K562 (cell line): ENCODE measurements at regions not wholly inside any gene's neighbourhood (a gene's known extent, or its start where the extent isn't known, plus 50 kb on each side); places are given as distances from the start of the nearest gene placed in this dataset.

Source experiments
- ATAC-seq: fragments of 200-7000 bp; cut with Tn5 transposase; 3 replicates; pipeline ENCODE4 v1.9.1; 2020; ENCODE audit warnings: moderate library complexity
- BruUV-seq: library from RNA; stranded (reverse); fragments of 400-500 nt; replicated peaks from 2 replicates; lab custom pipeline; 2021; lab: Mats Ljungman, UMichigan
- CTCF ChIA-PET: fragments of 300-600 bp; formaldehyde crosslinking; extraction: SDS; loops from one replicate; lab custom pipeline; 2021; ENCODE audit warnings: low intra/inter-chr PET ratio; lab: Yijun Ruan, JAX
- POLR2A ChIA-PET: fragments of 300-600, 350-650 bp; sonication (Branson Sonifier 250); formaldehyde crosslinking; extraction: SDS; loops from one replicate; lab custom pipeline; 2021; ENCODE audit warnings: antibody characterized with exemption, inconsistent platforms; lab: Yijun Ruan, JAX
- DNase-seq, 4 experiments: peaks; one replicate each; pipeline versions ENCODE4 v3.0.0 to v3.0.0-alpha.2; 2011 to 2018; ENCODE audit warnings: low spot score in 3 of 4, mixed read lengths in 3 of 4; ENCODE audit errors: extremely low read depth in 1 of 4
- FAIRE-seq: peaks from 2 replicates; lab custom pipeline; 2011; peaks lifted over from hg19 to GRCh38; lab: Jason Lieb, UNC
- H2AFZ ChIP-seq: 2 replicates; pipeline ENCODE4 v1.6.0; 2011; ENCODE audit warnings: low read depth, low read length, control low read depth, inconsistent platforms
- H3K27ac ChIP-seq: fragments of 200-600 bp; 3 replicates; pipeline ENCODE4 v1.8.0; 2011; ENCODE audit warnings: low read depth, mild to moderate bottlenecking, control low read depth, inconsistent platforms, low read length, moderate library complexity, mixed read lengths; ENCODE audit errors: extremely low read depth
- H3K27me3 ChIP-seq, 2 experiments: fragments of 300-600 bp in 1 of 2; 2 replicates in 1 of 2; 3 replicates in 1 of 2; pipeline versions ENCODE4 v1.6.0 to v1.8.0; 2011; ENCODE audit warnings: inconsistent platforms in 2 of 2, low read length in 2 of 2, mild to moderate bottlenecking in 1 of 2, mixed read lengths in 1 of 2, moderate library complexity in 1 of 2; ENCODE audit not compliant: control insufficient read depth in 2 of 2, insufficient read depth in 2 of 2
- H3K36me3 ChIP-seq: fragments of 300-600 bp; 3 replicates; pipeline ENCODE4 v1.8.0; 2011; ENCODE audit warnings: mild to moderate bottlenecking, low read length, inconsistent platforms; ENCODE audit not compliant: control insufficient read depth, insufficient read depth
- H3K4me1 ChIP-seq, 2 experiments: fragments of 200-600 bp in 1 of 2; replicated peaks in 1 of 2; 2 replicates in 1 of 2; 3 replicates in 1 of 2; pipeline versions ENCODE4 v1.5.1 to v1.8.0; 2011; ENCODE audit warnings: inconsistent platforms in 2 of 2, low read length in 2 of 2, mild to moderate bottlenecking in 1 of 2, mixed read lengths in 1 of 2, moderate library complexity in 1 of 2; ENCODE audit not compliant: control insufficient read depth in 2 of 2, insufficient read depth in 2 of 2
- H3K4me2 ChIP-seq: 2 replicates; pipeline ENCODE4 v1.6.1; 2011; ENCODE audit warnings: low read length, control low read depth, inconsistent platforms, mixed read lengths; ENCODE audit not compliant: insufficient read depth
- H3K4me3 ChIP-seq: fragments of 200-600 bp; sonication (generic), shearing (Covaris generic); 2 replicates; pipeline ENCODE4 v1.5.1; 2016; ENCODE audit warnings: control low read depth, inconsistent platforms
- H3K79me2 ChIP-seq: fragments of 200-600 bp; 3 replicates; pipeline ENCODE4 v1.8.0; 2011; ENCODE audit warnings: low read length, inconsistent platforms; ENCODE audit not compliant: control insufficient read depth, insufficient read depth
- H3K9ac ChIP-seq, 2 experiments: 2 replicates each; pipeline versions ENCODE4 v1.6.0 to v1.6.1; 2011; ENCODE audit warnings: low read depth in 2 of 2, low read length in 2 of 2, control low read depth in 1 of 2, inconsistent platforms in 1 of 2, mild to moderate bottlenecking in 1 of 2, mixed read lengths in 1 of 2; ENCODE audit not compliant: insufficient read depth in 1 of 2
- H3K9me1 ChIP-seq: one replicate; pipeline ENCODE4 v1.6.0; 2011; ENCODE audit warnings: inconsistent platforms, mild to moderate bottlenecking, low read length, moderate library complexity; ENCODE audit not compliant: control insufficient read depth, insufficient read depth
- H3K9me3 ChIP-seq: replicated peaks from 2 replicates; pipeline ENCODE4 v1.5.1; 2011; ENCODE audit warnings: low read depth, low read length, inconsistent platforms; ENCODE audit not compliant: control insufficient read depth, insufficient read depth
- H4K20me1 ChIP-seq: replicated peaks from 2 replicates; pipeline ENCODE4 v1.6.1; 2011; ENCODE audit warnings: low read length, inconsistent platforms, mixed read lengths; ENCODE audit not compliant: control insufficient read depth, insufficient read depth
- CC2D1A ChIP-seq: fragments of 450-650 bp; IDR thresholded peaks from 2 replicates; pipeline ENCODE4 v1.6.1; 2017; ENCODE audit warnings: mild to moderate bottlenecking
- SMC3 ChIP-seq: conservative IDR thresholded peaks from 2 replicates; pipeline ENCODE4 v1.6.1; 2011; ENCODE audit warnings: low read depth, low read length, improper control_type of control experiment; ENCODE audit not compliant: insufficient read depth
- ZBTB7A ChIP-seq: IDR thresholded peaks from 2 replicates; pipeline ENCODE4 v1.6.1; 2011; ENCODE audit warnings: low read depth, mild to moderate bottlenecking, low read length, moderate library complexity, borderline replicate concordance; ENCODE audit not compliant: control insufficient read depth
- ZNF41 ChIP-seq: fragments of 250-450 bp; sonication (Bioruptor Pico); conservative IDR thresholded peaks from 2 replicates; pipeline ENCODE4 v1.4.0; 2020; ENCODE audit warnings: mild to moderate bottlenecking
- WGBS: fragments of 100-300 bp; shearing (Covaris generic); methylation state at CpG from one replicate; pipeline ENCODE4 v1.1.6; 2016; ENCODE audit warnings: low coverage, mixed read lengths; ENCODE audit not compliant: insufficient coverage; ENCODE audit errors: missing lambda C conversion rate; 5-methylcytosine and 5-hydroxymethylcytosine counted together
- in situ Hi-C: fragments of 300-500 bp; cut with MboI; formaldehyde crosslinking; loops from 4 replicates; pipeline ENCODE4 v1.15.0; 2018; ENCODE audit warnings: inconsistent platforms, mixed read lengths
- intact Hi-C: fragments of 100-400 bp; cut with micrococcal nuclease; formaldehyde crosslinking; loops from 2 replicates; pipeline ENCODE4 v1.14.2; 2022
- TF ChIP-seq, protein P1 (sequence below): sonication (generic); formaldehyde crosslinking; IDR thresholded peaks from 2 replicates; pipeline ENCODE4 v1.5.0; 2020; ENCODE audit warnings: missing genetic modification reagents

GRCh38 chr2:189247276-189247675, 67.7 kb upstream of the COL5A2 start:
- FAIRE-seq: no peak
- Histone ChIP-seq H3K27ac (no peak overlapping the region), H3K4me1 (no peaks in the 10 kb centered on the region), H3K27me3 (no peaks in the 10 kb centered on the region), H3K79me2 (no peaks in the 10 kb centered on the region), H3K36me3 (no peaks in the 10 kb centered on the region), H3K4me2 (no peak overlapping the region), H4K20me1 (no peaks in the 10 kb centered on the region), H2AFZ (no peak overlapping the region), H3K4me3 (no peak overlapping the region), H3K9ac (no peak overlapping the region), H3K9me3 (no peaks in the 10 kb centered on the region), H3K9me1 (no peaks in the 10 kb centered on the region)
- no peak for TF ChIP-seq CC2D1A
- intact Hi-C loops: no loop called here
- WGBS: 0% methylated on average over 1 of the region's 1 CpG
- ChIA-PET POLR2A (interaction anchor here (0.6 kb wide), 1 partner anchor 164 kb away, joined by 3 read pairs; no protein-coding TSS in a partner anchor), CTCF (no interaction called here)
- no peak for ATAC-seq
- no peak for DNase-seq
- no TSS peak for BruUV-seq
- in situ Hi-C loops: no loop called here

DNA sequence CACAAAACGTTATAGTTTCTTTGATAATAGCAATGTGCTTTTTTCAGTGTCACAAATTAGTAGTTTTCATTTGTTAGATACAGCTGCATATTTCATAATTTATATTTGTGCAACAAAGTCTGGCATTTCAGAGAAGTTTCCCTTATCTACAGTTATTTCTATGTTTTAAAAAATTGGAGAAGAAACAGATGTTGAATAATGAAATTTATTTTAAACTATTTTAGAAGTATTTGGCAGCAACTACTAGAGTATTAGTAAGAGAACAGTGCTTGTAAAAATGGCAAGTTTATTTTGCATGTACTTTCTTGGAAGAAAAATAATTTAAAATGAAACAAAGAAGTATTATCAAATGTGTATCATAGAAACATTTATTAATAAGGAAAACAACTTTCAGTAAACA, 68.6 kb upstream of the COL5A2 start:
- CTCF ChIA-PET: no interaction called here
- no peak for ATAC-seq

More for the DNA sequence above, 68.6 kb upstream of the COL5A2 start:
- H3K27ac ChIP-seq: no peak overlapping the region
- no peak overlapping the region for H3K4me3 ChIP-seq
- no peaks in the 10 kb centered on the region for H4K20me1 ChIP-seq
- intact Hi-C loops (no loop called here), in situ Hi-C loops (no loop called here)
- H3K79me2 ChIP-seq: no peaks in the 10 kb centered on the region
- H3K4me1 ChIP-seq: no peaks in the 10 kb centered on the region
- no peak overlapping the region for H3K4me2 ChIP-seq
- no peaks in the 10 kb centered on the region for H3K27me3 ChIP-seq
- H3K36me3 ChIP-seq: no peaks in the 10 kb centered on the region
- no peak overlapping the region for H3K9ac ChIP-seq
- no peak for FAIRE-seq
- H3K9me1 ChIP-seq: no peaks in the 10 kb centered on the region
- no peaks in the 10 kb centered on the region for H3K9me3 ChIP-seq
- no peak overlapping the region for H2AFZ ChIP-seq
- POLR2A ChIA-PET: no interaction called here
- DNase-seq: no peak
- TF ChIP-seq ZNF41 (CRISPR knock-in tag) (no peak), SMC3 (no peak), ZBTB7A (no peak)
- TF ChIP-seq, protein P1, sequence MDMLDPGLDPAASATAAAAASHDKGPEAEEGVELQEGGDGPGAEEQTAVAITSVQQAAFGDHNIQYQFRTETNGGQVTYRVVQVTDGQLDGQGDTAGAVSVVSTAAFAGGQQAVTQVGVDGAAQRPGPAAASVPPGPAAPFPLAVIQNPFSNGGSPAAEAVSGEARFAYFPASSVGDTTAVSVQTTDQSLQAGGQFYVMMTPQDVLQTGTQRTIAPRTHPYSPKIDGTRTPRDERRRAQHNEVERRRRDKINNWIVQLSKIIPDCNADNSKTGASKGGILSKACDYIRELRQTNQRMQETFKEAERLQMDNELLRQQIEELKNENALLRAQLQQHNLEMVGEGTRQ: no peak
- no TSS peak for BruUV-seq
- WGBS: 0% methylated on average over 1 of the region's 1 CpG
